HCT116 (cell line): ENCODE measurements at regions not wholly inside any gene's neighbourhood (a gene's known extent, or its start where the extent isn't known, plus 50 kb on each side); places are given as distances from the start of the nearest gene placed in this dataset.

Source experiments
- ATAC-seq: fragments of 200-7000 bp; cut with Tn5 transposase; 2 replicates; pipeline ENCODE4 v1.9.1; 2020; ENCODE audit warnings: mild to moderate bottlenecking, moderate library complexity
- BruUV-seq: library from RNA; stranded (reverse); fragments of 400-500 nt; replicated peaks from 2 replicates; lab custom pipeline; 2021; lab: Mats Ljungman, UMichigan
- CTCF ChIA-PET: fragments of 300-600 bp; sonication (Branson Sonifier 250); formaldehyde crosslinking; loops from one replicate; lab custom pipeline; 2021; ENCODE audit warnings: antibody characterized with exemption; lab: Charles Lee
- POLR2A ChIA-PET: fragments of 300-600, 350-600 bp; sonication (Branson Sonifier 250); formaldehyde crosslinking; loops from one replicate; lab custom pipeline; 2021; ENCODE audit warnings: antibody characterized with exemption; lab: Charles Lee
- RAD21 ChIA-PET, 2 experiments: fragments of 300-600 bp; sonication (Branson Sonifier 250); formaldehyde crosslinking; loops; one replicate each; lab custom pipeline; 2023; ENCODE audit warnings: low total read pairs in 2 of 2; ENCODE audit not compliant: uncharacterized antibody in 2 of 2, unreplicated experiment in 2 of 2, low non-redundant PET in 1 of 2; lab: Charles Lee
- DNase-seq: peaks from one replicate; pipeline ENCODE4 v3.0.0-alpha.2; 2010; ENCODE audit warnings: low read depth, low spot score
- H2AFZ ChIP-seq: fragments of 200-600 bp; shearing (Covaris generic), sonication (generic); 2 replicates; pipeline ENCODE4 v1.6.1; 2017; ENCODE audit warnings: low read depth, mixed run types, mixed read lengths, antibody characterized with exemption, low read length; ENCODE audit not compliant: poor library complexity, severe bottlenecking
- H3K27ac ChIP-seq: 2 replicates; pipeline ENCODE4 v1.5.1; 2012; ENCODE audit warnings: low read depth, low read length
- H3K27me3 ChIP-seq: fragments of 200-600 bp; sonication (generic); 2 replicates; pipeline ENCODE4 v1.6.1; 2016; ENCODE audit warnings: mixed run types, low read length, mixed read lengths; ENCODE audit not compliant: insufficient read depth
- H3K36me3 ChIP-seq, 2 experiments: fragments of 200-500 bp in 1 of 2; fragments of 200-600 bp in 1 of 2; sonication (Bioruptor generic) in 1 of 2; sonication (generic) in 1 of 2; 2 replicates each; pipeline versions ENCODE4 v1.5.1 to v1.6.1; 2014 to 2016; ENCODE audit warnings: low read length in 2 of 2, inconsistent platforms in 1 of 2, mixed read lengths in 1 of 2, mixed run types in 1 of 2; ENCODE audit not compliant: insufficient read depth in 2 of 2, control insufficient read depth in 1 of 2
- H3K4me1 ChIP-seq, 2 experiments: fragments of 200-600 bp in 1 of 2; sonication (generic) in 1 of 2; 2 replicates each; pipeline versions ENCODE4 v1.5.1 to v1.6.1; 2012 to 2017; ENCODE audit warnings: low read length in 2 of 2, inconsistent platforms in 1 of 2, mild to moderate bottlenecking in 1 of 2, mixed read lengths in 1 of 2, mixed run types in 1 of 2, moderate library complexity in 1 of 2; ENCODE audit not compliant: insufficient read depth in 2 of 2, control insufficient read depth in 1 of 2
- H3K4me2 ChIP-seq: fragments of 200-600 bp; sonication (generic); 2 replicates; pipeline ENCODE4 v1.6.1; 2017; ENCODE audit warnings: mixed run types, low read length, mixed read lengths
- H3K4me3 ChIP-seq, 2 experiments: fragments of 200-600 bp in 1 of 2; sonication (generic) in 1 of 2; replicated peaks in 1 of 2; 2 replicates each; pipeline ENCODE4 v1.5.1; 2011 to 2016; ENCODE audit warnings: low read length in 2 of 2, control low read depth in 1 of 2, low read depth in 1 of 2, mild to moderate bottlenecking in 1 of 2, mixed read lengths in 1 of 2, mixed run types in 1 of 2
- H3K79me2 ChIP-seq: fragments of 200-600 bp; sonication (generic); 2 replicates; pipeline ENCODE4 v1.6.1; 2017; ENCODE audit warnings: mild to moderate bottlenecking, mixed run types, low read length, moderate library complexity, mixed read lengths; ENCODE audit not compliant: insufficient read depth
- H3K9ac ChIP-seq: fragments of 200-600 bp; sonication (generic); 2 replicates; pipeline ENCODE4 v1.6.1; 2016; ENCODE audit warnings: low read length, mixed read lengths
- H3K9me2 ChIP-seq: fragments of 200-600 bp; sonication (generic), shearing (Covaris generic); 2 replicates; pipeline ENCODE4 v1.6.1; 2017; ENCODE audit warnings: mixed run types, mild to moderate bottlenecking, moderate library complexity; ENCODE audit not compliant: insufficient read depth
- H3K9me3 ChIP-seq, 2 experiments: fragments of 200-500 bp in 1 of 2; fragments of 200-600 bp in 1 of 2; sonication (Bioruptor generic) in 1 of 2; sonication (generic) in 1 of 2; 2 replicates each; pipeline ENCODE4 v1.6.1; 2014 to 2017; ENCODE audit warnings: low read length in 2 of 2, mixed read lengths in 2 of 2, inconsistent platforms in 1 of 2, low read depth in 1 of 2, mild to moderate bottlenecking in 1 of 2, mixed run types in 1 of 2, moderate library complexity in 1 of 2; ENCODE audit not compliant: control insufficient read depth in 1 of 2, insufficient read depth in 1 of 2
- H4K20me1 ChIP-seq: fragments of 200-600 bp; sonication (generic), shearing (Covaris generic); 2 replicates; pipeline ENCODE4 v1.6.1; 2017; ENCODE audit warnings: mixed run types, mild to moderate bottlenecking, moderate library complexity; ENCODE audit not compliant: insufficient read depth
- CBX3 ChIP-seq: IDR thresholded peaks from 2 replicates; pipeline ENCODE4 v1.6.1; 2012; ENCODE audit warnings: low read depth
- ELF1 ChIP-seq: IDR thresholded peaks from 2 replicates; pipeline ENCODE4 v1.6.1; 2012; ENCODE audit warnings: low read depth, borderline replicate concordance
- EZH2 ChIP-seq: fragments of 200-600 bp; sonication (generic); IDR thresholded peaks from 2 replicates; pipeline ENCODE4 v1.6.1; 2017; ENCODE audit warnings: antibody characterized with exemption, mixed run types
- EZH2phosphoT487 ChIP-seq: fragments of 200-600 bp; IDR thresholded peaks from 2 replicates; pipeline ENCODE4 v1.6.1; 2018; ENCODE audit warnings: antibody characterized with exemption, borderline replicate concordance
- FOSL1 ChIP-seq: IDR thresholded peaks from 2 replicates; pipeline ENCODE4 v1.6.1; 2012; ENCODE audit warnings: low read depth
- MAX ChIP-seq: IDR thresholded peaks from 2 replicates; pipeline ENCODE4 v1.6.1; 2012
- POLR2A ChIP-seq: IDR thresholded peaks from 2 replicates; pipeline ENCODE4 v1.7.0; 2011; ENCODE audit warnings: borderline replicate concordance; ENCODE audit not compliant: insufficient read depth, insufficient read length; ENCODE audit errors: extremely low read depth
- POLR2AphosphoS5 ChIP-seq: IDR thresholded peaks from 2 replicates; pipeline ENCODE4 v1.6.1; 2011; ENCODE audit warnings: mild to moderate bottlenecking, low read depth, low read length, moderate library complexity
- SIN3A ChIP-seq: IDR thresholded peaks from 2 replicates; pipeline ENCODE4 v1.6.1; 2012; ENCODE audit warnings: low read depth
- SP1 ChIP-seq: IDR thresholded peaks from 2 replicates; pipeline ENCODE4 v1.6.1; 2012; ENCODE audit warnings: low read depth
- SRF ChIP-seq: IDR thresholded peaks from 2 replicates; pipeline ENCODE4 v1.6.1; 2012; ENCODE audit warnings: low read depth
- TCF7L2 ChIP-seq: IDR thresholded peaks from 2 replicates; pipeline ENCODE4 v1.7.0; 2011; ENCODE audit warnings: borderline replicate concordance, inconsistent platforms; ENCODE audit not compliant: insufficient read depth, insufficient read length; ENCODE audit errors: extremely low read depth
- ZFX ChIP-seq: fragments of 450-650 bp; IDR thresholded peaks from 2 replicates; pipeline ENCODE4 v1.6.1; 2017
- intact Hi-C: fragments of 100-400 bp; cut with micrococcal nuclease; formaldehyde crosslinking; loops from 2 replicates; pipeline ENCODE4 v1.10.0; 2022
- TF ChIP-seq, protein P1 (sequence below): IDR thresholded peaks from 2 replicates; pipeline ENCODE4 v1.6.1; 2011; ENCODE audit warnings: mild to moderate bottlenecking, low read length, moderate library complexity; ENCODE audit not compliant: insufficient replicate concordance; ENCODE audit errors: extremely low read depth

DNA sequence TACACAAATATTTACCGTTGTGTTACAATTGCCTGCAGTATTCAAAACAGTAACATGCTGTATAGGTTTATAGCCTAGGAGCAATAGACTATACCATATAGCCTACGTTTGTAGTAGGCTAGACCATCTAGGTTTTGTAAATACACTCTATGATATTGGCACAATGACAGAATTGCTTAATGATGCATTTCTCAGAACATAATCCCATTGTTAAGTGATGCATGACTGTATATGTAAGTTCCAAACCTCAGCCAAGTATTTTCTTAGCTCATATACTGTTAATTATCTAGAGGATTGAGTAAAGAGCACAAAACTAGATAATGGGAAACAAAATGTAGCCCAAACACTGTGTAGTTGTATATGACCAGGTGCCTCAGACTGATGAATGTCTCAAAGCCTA is 220.1 kb downstream of the ANXA1 start:
- Histone ChIP-seq H3K27ac (no peak overlapping the region), H3K4me2 (no peak overlapping the region), H3K9ac (no peak overlapping the region)

More for the DNA sequence above, 220.1 kb downstream of the ANXA1 start:
- Histone ChIP-seq H3K79me2 (no peaks in the 10 kb centered on the region), H3K36me3 (no peaks in the 10 kb centered on the region), H3K9me2 (no peaks in the 10 kb centered on the region), H3K27me3 (peaks cover 10% of the 10 kb centered on the region), H3K4me3 (no peak overlapping the region), H2AFZ (no peak overlapping the region), H3K4me1 (no peaks in the 10 kb centered on the region), H3K9me3 (no peaks in the 10 kb centered on the region), H4K20me1 (no peaks in the 10 kb centered on the region; the same call in 1 of the 2 replicates)
- RAD21 ChIA-PET, result no interaction called here
- ATAC-seq, result no peak
- CTCF ChIA-PET, result no interaction called here
- no peak for TF ChIP-seq POLR2A
- no peak for TF ChIP-seq EZH2phosphoT487
- no peak for TF ChIP-seq EZH2
- TF ChIP-seq POLR2AphosphoS5, result no peak
- no peak for TF ChIP-seq CBX3
- no peak for TF ChIP-seq ELF1
- no peak for TF ChIP-seq SIN3A
- TF ChIP-seq FOSL1, result no peak
- TF ChIP-seq, protein P1, sequence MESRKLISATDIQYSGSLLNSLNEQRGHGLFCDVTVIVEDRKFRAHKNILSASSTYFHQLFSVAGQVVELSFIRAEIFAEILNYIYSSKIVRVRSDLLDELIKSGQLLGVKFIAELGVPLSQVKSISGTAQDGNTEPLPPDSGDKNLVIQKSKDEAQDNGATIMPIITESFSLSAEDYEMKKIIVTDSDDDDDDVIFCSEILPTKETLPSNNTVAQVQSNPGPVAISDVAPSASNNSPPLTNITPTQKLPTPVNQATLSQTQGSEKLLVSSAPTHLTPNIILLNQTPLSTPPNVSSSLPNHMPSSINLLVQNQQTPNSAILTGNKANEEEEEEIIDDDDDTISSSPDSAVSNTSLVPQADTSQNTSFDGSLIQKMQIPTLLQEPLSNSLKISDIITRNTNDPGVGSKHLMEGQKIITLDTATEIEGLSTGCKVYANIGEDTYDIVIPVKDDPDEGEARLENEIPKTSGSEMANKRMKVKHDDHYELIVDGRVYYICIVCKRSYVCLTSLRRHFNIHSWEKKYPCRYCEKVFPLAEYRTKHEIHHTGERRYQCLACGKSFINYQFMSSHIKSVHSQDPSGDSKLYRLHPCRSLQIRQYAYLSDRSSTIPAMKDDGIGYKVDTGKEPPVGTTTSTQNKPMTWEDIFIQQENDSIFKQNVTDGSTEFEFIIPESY, result no peak
- no peak for TF ChIP-seq SRF
- TF ChIP-seq TCF7L2, result no peak
- no peak for TF ChIP-seq MAX
- TF ChIP-seq SP1, result no peak
- no peak for TF ChIP-seq ZFX
- POLR2A ChIA-PET, result no interaction called here
- DNase-seq, result no peak
- intact Hi-C loops, result no loop called here
- no TSS peak for BruUV-seq
